ENCODE measurements at regions not wholly inside any gene's neighbourhood (a gene's known extent, or its start where the extent isn't known, plus 50 kb on each side); places are given as distances from the start of the nearest gene placed in this dataset.

DNA sequence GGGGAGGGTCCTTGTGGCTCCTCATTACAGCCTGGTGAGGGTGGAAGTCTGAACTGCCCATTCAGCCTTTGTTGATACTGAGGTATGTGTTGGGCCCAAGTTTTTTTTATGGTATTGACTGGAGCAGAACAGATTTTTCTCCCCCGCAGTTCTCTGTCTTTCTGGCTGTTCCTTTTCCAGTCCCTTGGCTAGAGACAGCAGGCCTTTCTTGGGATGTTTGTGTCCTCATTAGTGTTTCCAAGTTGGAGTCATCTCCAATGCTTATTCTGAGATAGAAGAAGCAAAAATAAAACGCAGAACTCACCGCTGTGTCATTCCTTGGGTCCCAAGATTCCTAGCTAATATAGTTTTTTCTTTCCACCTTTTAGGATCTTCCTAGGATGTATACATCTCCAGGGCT lies 193.3 kb downstream of the RAMP3 start:
- TF ChIP-seq, protein P1, sequence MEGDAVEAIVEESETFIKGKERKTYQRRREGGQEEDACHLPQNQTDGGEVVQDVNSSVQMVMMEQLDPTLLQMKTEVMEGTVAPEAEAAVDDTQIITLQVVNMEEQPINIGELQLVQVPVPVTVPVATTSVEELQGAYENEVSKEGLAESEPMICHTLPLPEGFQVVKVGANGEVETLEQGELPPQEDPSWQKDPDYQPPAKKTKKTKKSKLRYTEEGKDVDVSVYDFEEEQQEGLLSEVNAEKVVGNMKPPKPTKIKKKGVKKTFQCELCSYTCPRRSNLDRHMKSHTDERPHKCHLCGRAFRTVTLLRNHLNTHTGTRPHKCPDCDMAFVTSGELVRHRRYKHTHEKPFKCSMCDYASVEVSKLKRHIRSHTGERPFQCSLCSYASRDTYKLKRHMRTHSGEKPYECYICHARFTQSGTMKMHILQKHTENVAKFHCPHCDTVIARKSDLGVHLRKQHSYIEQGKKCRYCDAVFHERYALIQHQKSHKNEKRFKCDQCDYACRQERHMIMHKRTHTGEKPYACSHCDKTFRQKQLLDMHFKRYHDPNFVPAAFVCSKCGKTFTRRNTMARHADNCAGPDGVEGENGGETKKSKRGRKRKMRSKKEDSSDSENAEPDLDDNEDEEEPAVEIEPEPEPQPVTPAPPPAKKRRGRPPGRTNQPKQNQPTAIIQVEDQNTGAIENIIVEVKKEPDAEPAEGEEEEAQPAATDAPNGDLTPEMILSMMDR (IDR thresholded peaks at IDR 0.05; ENCODE audit: control extremely low read depth, extremely low read depth, low read depth, missing control alignments): no peak
- DNase-seq (ENCODE audit: extremely low spot score): no peak
- CTCF ChIA-PET: no interaction called here
- POLR2A ChIA-PET: no interaction called here

DNA sequence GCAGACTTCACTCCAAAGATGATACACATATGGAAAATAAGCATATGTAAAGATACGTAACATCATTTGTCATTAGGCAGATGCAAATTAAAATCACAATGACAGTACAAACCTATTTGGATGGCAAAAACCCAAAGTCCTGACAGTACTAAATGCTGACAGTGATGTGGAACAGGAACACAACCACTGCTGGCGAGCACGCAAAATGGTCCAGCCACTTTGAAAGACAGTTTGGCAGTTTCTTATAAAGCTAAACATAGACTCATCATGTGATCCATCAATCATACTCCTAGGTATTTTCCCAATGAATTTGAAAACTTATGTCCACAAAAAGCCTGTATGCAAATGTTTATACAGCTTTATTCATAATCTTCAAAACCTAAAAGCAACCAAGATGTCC lies 200.7 kb downstream of the RAMP3 start:
- no peak for DNase-seq (ENCODE audit: extremely low spot score)
- ChIA-PET POLR2A (no interaction called here), CTCF (no interaction called here)
- TF ChIP-seq, protein P1 (IDR thresholded peaks at IDR 0.05; ENCODE audit: control extremely low read depth, extremely low read depth, low read depth, missing control alignments): no peak

DNA sequence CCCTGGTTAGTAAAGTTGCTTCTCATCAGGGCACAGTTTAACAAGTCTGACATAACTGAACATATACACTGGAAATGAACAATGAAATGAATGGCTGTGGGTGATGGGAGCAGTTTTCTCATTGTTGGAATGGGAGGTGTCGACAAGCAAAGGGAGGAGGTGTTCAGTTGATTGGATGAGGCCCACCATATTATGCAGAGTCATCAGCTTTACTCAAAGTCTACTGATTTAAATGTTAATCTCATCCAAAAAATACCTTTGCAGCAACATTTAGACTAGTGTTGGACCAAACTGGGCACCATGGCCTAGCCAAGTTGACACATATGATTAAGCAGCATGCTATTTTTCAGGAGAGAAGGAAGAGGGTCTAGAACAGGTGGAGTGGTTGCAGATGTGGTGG lies 201.7 kb downstream of the RAMP3 start:
- ChIA-PET CTCF (interaction anchor here (1.2 kb wide), 1 partner anchor 11 kb away, joined by 3 read pairs; no protein-coding TSS in a partner anchor), POLR2A (no interaction called here)
- TF ChIP-seq, protein P1 (IDR thresholded peaks at IDR 0.05; ENCODE audit: control extremely low read depth, extremely low read depth, low read depth, missing control alignments): no peak
- no peak for DNase-seq (ENCODE audit: extremely low spot score)

DNA sequence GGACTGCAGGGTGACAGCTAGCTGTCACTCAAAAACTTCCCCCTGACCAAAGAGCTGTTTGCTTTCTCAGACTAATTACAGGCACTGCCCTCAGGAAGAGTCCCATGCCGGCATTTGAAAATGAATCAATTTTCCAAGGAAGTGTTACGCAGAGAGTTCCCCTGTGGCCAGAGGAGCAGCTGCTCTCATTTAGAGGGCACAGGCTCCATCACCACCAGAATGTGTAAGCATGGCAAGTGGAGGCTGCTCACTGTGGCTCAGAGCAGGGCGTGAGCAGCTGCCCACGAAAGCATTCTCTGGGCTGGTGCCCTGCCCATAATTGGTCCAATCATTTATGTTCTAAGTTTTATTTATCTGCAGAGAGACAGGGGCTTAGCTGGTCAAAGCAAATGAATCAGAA lies 202.2 kb downstream of the RAMP3 start:
- ChIA-PET CTCF (interaction anchor here (1.2 kb wide), 1 partner anchor 12 kb away, joined by 3 read pairs; no protein-coding TSS in a partner anchor), POLR2A (no interaction called here)
- TF ChIP-seq, protein P1 (IDR thresholded peaks at IDR 0.05; ENCODE audit: control extremely low read depth, extremely low read depth, low read depth, missing control alignments): no peak
- no peak for DNase-seq (ENCODE audit: extremely low spot score)

DNA sequence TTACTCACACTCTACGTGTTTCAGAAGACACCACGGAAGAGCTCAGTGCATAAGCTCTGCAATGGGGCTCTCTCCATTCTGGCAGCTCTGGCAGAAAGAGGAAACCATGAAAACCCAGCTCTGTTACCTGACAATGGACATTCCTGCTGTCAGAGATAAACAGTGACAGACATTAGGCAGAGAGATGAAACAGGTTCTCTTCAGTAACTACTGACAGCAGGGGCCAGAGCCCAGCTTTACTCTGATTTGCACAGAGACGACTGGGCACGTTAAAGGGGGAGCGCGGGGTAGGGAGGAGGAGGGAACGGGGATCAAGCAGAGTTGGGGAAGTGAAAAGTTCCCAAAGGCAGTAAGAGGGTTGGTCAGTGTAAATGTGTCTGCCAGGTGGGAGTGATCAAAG lies 206.1 kb downstream of the RAMP3 start:
- POLR2A ChIA-PET: no interaction called here
- no peak for DNase-seq (ENCODE audit: extremely low spot score)
- CTCF ChIA-PET: interaction anchor here (1.2 kb wide), 1 partner anchor 277 kb away, joined by 3 read pairs; no protein-coding TSS in a partner anchor
- TF ChIP-seq, protein P1 (IDR thresholded peaks at IDR 0.05; ENCODE audit: control extremely low read depth, extremely low read depth, low read depth, missing control alignments): no peak

DNA sequence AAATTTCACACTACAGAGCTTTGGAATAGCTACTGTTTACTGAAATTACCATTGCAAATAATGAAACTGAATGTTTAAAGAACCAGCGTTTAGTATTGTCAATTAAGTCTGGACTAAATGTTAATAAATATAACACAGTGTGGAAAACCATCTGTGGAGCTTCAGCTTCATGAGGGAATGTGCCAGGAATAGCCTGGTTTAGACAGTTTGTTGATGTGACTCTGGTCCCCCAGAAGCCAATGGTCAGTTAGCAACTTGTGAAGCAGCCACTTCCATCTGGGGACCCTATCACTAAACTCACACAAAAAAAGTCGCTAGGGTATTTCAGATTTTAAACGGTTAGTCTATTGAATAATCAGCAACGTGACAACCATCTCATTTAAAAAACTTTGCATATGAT lies 207.8 kb downstream of the RAMP3 start:
- TF ChIP-seq, protein P1 (IDR thresholded peaks at IDR 0.05; ENCODE audit: control extremely low read depth, extremely low read depth, low read depth, missing control alignments): no peak
- ChIA-PET CTCF (no interaction called here), POLR2A (no interaction called here)
- no peak for DNase-seq (ENCODE audit: extremely low spot score)

DNA sequence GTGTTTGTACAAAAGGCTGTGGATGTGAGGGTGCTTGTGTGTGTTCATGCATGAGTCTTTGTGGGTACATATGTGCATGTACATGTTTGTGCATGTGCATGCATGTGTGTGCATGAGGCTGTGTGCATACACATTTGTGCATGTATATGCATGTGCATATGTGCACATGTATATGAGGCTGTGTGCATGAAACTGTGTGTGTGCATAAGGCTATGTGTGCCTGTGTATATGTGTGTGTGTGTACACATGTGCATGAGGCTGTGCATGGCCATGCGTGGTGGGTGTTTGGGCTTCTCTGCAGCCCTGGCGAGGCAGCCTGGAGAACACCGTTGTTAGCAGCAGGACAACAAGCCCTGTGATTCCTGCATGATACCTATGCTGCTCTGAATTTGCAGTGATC lies 207.7 kb upstream of the ADCY1 start:
- TF ChIP-seq, protein P1 (IDR thresholded peaks at IDR 0.05; ENCODE audit: control extremely low read depth, extremely low read depth, low read depth, missing control alignments): no peak
- ChIA-PET CTCF (no interaction called here), POLR2A (no interaction called here)
- no peak for DNase-seq (ENCODE audit: extremely low spot score)

All from GM10248 (cell line).